ENCODE measurements at regions not wholly inside any gene's neighbourhood (a gene's known extent, or its start where the extent isn't known, plus 50 kb on each side); places are given as distances from the start of the nearest gene placed in this dataset.

GRCh38 chr14:87286191-87286590, 706.8 kb downstream of the GALC start:
- FAIRE-seq: no peak
- SMC1A ChIA-PET (ENCODE audit: uncharacterized antibody, unreplicated experiment): no interaction called here
- H3K36me3 ChIP-seq (ENCODE audit: control insufficient read depth in 2 of 2, insufficient read depth in 2 of 2, low read length in 1 of 2): no peaks in the 10 kb centered on the region
- H3K79me2 ChIP-seq (ENCODE audit: control insufficient read depth, insufficient read depth, low read length): no peaks in the 10 kb centered on the region
- no peak overlapping the region for H3K4me2 ChIP-seq (ENCODE audit: control insufficient read depth, insufficient read depth)
- CTCF ChIA-PET: no interaction called here
- BruUV-seq (replicated peaks): no TSS peak
- no peak overlapping the region for H3K27ac ChIP-seq (ENCODE audit: control insufficient read depth, insufficient read depth)
- no peak for DNase-seq (ENCODE audit: low read depth, low spot score)
- no peaks in the 10 kb centered on the region for H3K27me3 ChIP-seq (replicated peaks in 1 of 2; ENCODE audit: control insufficient read depth in 2 of 2, insufficient read depth in 2 of 2, low read length in 1 of 2)
- RAD21 ChIA-PET (ENCODE audit: unreplicated experiment): no interaction called here
- POLR2A ChIA-PET: no interaction called here
- H3K4me1 ChIP-seq (ENCODE audit: control insufficient read depth, insufficient read depth, low read length): no peaks in the 10 kb centered on the region
- TF ChIP-seq CHD2 (IDR thresholded peaks at IDR 0.05; ENCODE audit: borderline replicate concordance, low read depth, low read length): no peak
- TF ChIP-seq PRDM15 (CRISPR knock-in tag; IDR thresholded peaks at IDR 0.05): no peak
- TF ChIP-seq NR2F1 (conservative IDR thresholded peaks at IDR 0.05): no peak
- no peak for TF ChIP-seq POLR2AphosphoS2 (IDR thresholded peaks at IDR 0.05; ENCODE audit: low read depth, low read length)
- no peak for TF ChIP-seq SRF (IDR thresholded peaks at IDR 0.05; ENCODE audit: low read depth in 2 of 2, low read length in 2 of 2)
- TF ChIP-seq DPF2 (IDR thresholded peaks at IDR 0.05): no peak
- TF ChIP-seq ASH2L (IDR thresholded peaks at IDR 0.05; ENCODE audit: borderline replicate concordance, low read depth): no peak
- TF ChIP-seq POLR2AphosphoS5 (IDR thresholded peaks at IDR 0.05; ENCODE audit: low read length): no peak
- no peak for TF ChIP-seq SREBF1 (IDR thresholded peaks at IDR 0.05; ENCODE audit: low read length)
- TF ChIP-seq EZH2 (IDR thresholded peaks at IDR 0.05; ENCODE audit: borderline replicate concordance, control insufficient read depth, low read depth, low read length): no peak
- no peak for TF ChIP-seq FOS (IDR thresholded peaks at IDR 0.05; ENCODE audit: borderline replicate concordance, extremely low read depth, insufficient read length)
- 0% methylated on average over 1 of the region's 1 CpG for WGBS (ENCODE audit: insufficient coverage, insufficient replicate concordance, low lambda C conversion rate, missing lambda C conversion rate)
- no peak overlapping the region for H2AFZ ChIP-seq (ENCODE audit: control insufficient read depth, low read depth, low read length)
- intact Hi-C loops (cut with micrococcal nuclease; ENCODE audit: unreplicated experiment) (no loop called here), in situ Hi-C loops (cut with MboI) (no loop called here)
- H3K4me3 ChIP-seq: no peak overlapping the region
- no peaks in the 10 kb centered on the region for H4K20me1 ChIP-seq (ENCODE audit: control insufficient read depth, insufficient read depth)
- H3K9me3 ChIP-seq (replicated peaks; ENCODE audit: control insufficient read depth, insufficient read depth, low read length): no peaks in the 10 kb centered on the region
- H3K9ac ChIP-seq (ENCODE audit: control insufficient read depth, insufficient read depth, low read length): no peak overlapping the region
- no peak for ATAC-seq
